T-helper 2 cell treated with Interferon-gamma antibody and Interleukin-4, amounts not matched to agents 5 μg/mL and 100 μg/mL, for 36 hours (primary cell): ENCODE measurements at regions not wholly inside any gene's neighbourhood (a gene's known extent, or its start where the extent isn't known, plus 50 kb on each side); places are given as distances from the start of the nearest gene placed in this dataset.

ENCODE experiments used
- DNase-seq: peaks from one replicate; pipeline ENCODE4 v3.0.0; 2021; ENCODE audit warnings: low spot score
- H3K27ac Mint-ChIP-seq: one replicate; pipeline ENCODE4 v1.8.0; 2021; ENCODE audit warnings: mild to moderate bottlenecking, mixed read lengths
- H3K27me3 Mint-ChIP-seq: one replicate; pipeline ENCODE4 v1.8.0; 2021; ENCODE audit warnings: low read depth, mixed read lengths
- H3K36me3 Mint-ChIP-seq: one replicate; pipeline ENCODE4 v1.8.0; 2021; ENCODE audit warnings: low read depth, mixed read lengths
- H3K4me1 Mint-ChIP-seq: one replicate; pipeline ENCODE4 v1.8.0; 2021; ENCODE audit warnings: low read depth, mixed read lengths
- H3K4me3 Mint-ChIP-seq: one replicate; pipeline ENCODE4 v1.8.0; 2022; ENCODE audit warnings: mild to moderate bottlenecking, moderate library complexity, mixed read lengths
- H3K9me3 Mint-ChIP-seq: one replicate; pipeline ENCODE4 v1.8.0; 2021; ENCODE audit warnings: mixed read lengths

GRCh38 chr10:52858722-52859121, 86.1 kb upstream of the MBL2 start:
- H3K9me3 Mint-ChIP-seq: no peaks in the 10 kb centered on the region
- DNase-seq: no peak
- H3K4me3 Mint-ChIP-seq: no peak overlapping the region
- no peaks in the 10 kb centered on the region for H3K27me3 Mint-ChIP-seq
- no peaks in the 10 kb centered on the region for H3K36me3 Mint-ChIP-seq
- H3K4me1 Mint-ChIP-seq: no peaks in the 10 kb centered on the region
- H3K27ac Mint-ChIP-seq: no peak overlapping the region

DNA sequence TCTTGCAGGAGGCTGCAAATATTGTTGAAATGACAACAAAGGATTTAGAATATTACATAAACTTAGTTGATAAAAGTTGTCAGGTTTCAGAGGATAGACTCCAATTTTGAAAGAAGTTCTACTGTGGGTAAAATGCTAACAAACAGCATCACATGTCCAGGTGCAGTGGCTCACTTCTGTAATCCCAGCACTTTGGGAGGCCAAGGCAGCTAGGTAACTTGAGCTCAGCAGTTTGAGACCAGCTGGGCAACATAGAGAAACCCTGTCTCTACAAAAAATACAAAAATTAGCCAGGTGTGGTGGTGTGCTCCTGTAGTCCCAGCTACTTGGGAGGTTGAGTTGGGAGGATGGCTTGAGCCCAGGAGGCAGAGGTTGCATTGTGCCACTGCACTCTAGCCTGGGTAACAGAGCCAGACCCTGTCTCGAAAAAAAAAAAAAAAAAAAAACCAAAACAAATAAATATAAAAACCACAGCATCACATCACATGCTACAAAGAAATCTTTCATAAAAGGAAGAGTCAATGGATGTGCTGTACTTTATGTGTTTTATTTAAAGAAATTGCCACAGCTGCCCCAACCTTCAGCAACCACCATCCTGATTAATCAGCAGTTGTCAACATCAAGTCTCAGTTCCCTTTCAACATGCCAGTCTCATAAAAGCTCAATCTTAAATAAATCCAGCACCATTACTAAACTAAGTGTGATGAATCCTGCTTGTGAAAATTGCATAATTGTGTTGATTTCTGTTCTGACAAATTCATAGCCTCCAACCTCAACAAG, 83.2 kb upstream of the MBL2 start:
- no peak for DNase-seq
- Mint-ChIP-seq H3K36me3 (no peaks in the 10 kb centered on the region), H3K4me1 (no peaks in the 10 kb centered on the region), H3K27ac (no peak overlapping the region), H3K27me3 (no peaks in the 10 kb centered on the region), H3K4me3 (no peak overlapping the region), H3K9me3 (no peaks in the 10 kb centered on the region)

DNA sequence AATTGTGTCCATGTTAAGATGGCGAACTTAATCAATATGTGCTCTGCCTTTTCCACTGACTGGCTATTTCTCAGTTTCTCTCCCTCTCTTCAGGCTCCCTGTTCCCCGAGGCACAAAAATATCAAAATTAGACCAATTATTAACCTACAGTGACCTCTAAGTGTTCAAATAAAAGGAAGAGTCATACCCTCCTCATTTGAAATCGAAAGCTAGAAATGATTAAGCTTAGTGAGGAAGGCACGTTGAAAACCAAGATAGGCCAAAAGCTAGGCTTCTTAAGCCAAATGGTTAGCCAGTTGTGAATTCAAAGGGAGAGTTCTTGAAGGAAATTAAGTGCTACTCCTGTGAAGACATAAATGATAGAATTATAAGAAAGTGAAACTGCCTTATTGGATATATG, 81.1 kb upstream of the MBL2 start:
- Mint-ChIP-seq H3K36me3 (no peaks in the 10 kb centered on the region), H3K4me1 (no peaks in the 10 kb centered on the region), H3K27me3 (no peaks in the 10 kb centered on the region), H3K4me3 (no peak overlapping the region), H3K9me3 (peaks cover 5% of the 10 kb centered on the region), H3K27ac (no peak overlapping the region)
- DNase-seq: no peak

DNA sequence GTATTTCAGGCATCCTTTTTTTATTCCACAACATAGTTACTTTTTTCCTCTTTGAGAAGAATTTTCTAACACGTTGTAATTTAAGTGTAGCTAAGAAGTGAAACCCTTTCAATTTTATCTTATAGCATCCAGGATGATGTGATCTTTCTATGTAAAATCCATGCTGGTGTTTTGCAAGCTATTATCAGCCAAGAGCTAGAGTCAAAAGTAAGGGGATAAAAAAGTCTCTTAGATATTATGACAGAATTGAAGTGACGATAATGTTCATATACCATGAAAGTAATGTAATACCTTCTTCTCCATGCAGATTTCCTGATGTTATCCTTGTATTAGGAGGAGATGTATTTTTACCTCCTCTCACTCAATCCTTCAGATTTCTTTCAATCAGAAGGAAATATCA, 64.2 kb upstream of the MBL2 start:
- H3K36me3 Mint-ChIP-seq: no peaks in the 10 kb centered on the region
- H3K27me3 Mint-ChIP-seq: no peaks in the 10 kb centered on the region
- peaks cover 18% of the 10 kb centered on the region for H3K9me3 Mint-ChIP-seq
- no peak for DNase-seq
- H3K4me1 Mint-ChIP-seq: no peaks in the 10 kb centered on the region
- no peak overlapping the region for H3K4me3 Mint-ChIP-seq
- H3K27ac Mint-ChIP-seq: no peak overlapping the region
